Fibroblast of mammary gland (primary cell): ENCODE measurements at regions not wholly inside any gene's neighbourhood (a gene's known extent, or its start where the extent isn't known, plus 50 kb on each side); places are given as distances from the start of the nearest gene placed in this dataset.
"Not testable (repeated sequence)": the region's sequence is repeated elsewhere in the genome, so short reads cannot be mapped to it uniquely, and the experiment has no call there.

Experiments
- DNase-seq: peaks from one replicate; pipeline ENCODE4 v3.0.0-alpha.2; 2010; ENCODE audit warnings: low read depth
- H3K4me3 ChIP-seq: 2 replicates; pipeline ENCODE4 v1.5.1; 2011; ENCODE audit warnings: low read depth, mild to moderate bottlenecking, low read length, moderate library complexity; ENCODE audit not compliant: control insufficient read depth
- CTCF ChIP-seq: conservative IDR thresholded peaks from 2 replicates; pipeline ENCODE4 v1.5.1; 2011; ENCODE audit warnings: low read depth, low read length, inconsistent platforms; ENCODE audit not compliant: control insufficient read depth, insufficient read depth

GRCh38 chr5:144048259-144048856, 122.1 kb downstream of the YIPF5 start:
- no peak for DNase-seq
- H3K4me3 ChIP-seq, result no peak overlapping the region
- TF ChIP-seq CTCF, result no peak

DNA sequence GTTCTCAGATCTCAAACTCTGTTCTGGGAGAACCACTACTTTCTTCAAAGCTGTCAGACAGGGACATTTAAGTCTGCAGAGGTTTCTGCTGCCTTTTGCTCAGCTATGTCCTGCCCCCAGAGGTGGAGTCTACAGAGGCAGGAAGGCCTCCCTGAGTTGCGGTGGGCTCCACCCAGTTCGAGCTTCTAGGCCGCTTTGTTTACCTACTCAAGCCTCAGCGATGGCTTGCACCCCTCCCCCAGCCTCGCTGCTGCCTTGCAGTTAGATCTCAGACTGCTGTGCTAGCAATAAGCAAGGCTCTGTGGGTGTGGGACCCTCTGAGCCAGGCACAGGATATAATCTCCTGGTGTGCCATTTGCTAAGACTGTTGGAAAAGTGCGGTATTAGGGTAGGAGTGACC, 115.1 kb downstream of the YIPF5 start:
- H3K4me3 ChIP-seq, DNase-seq: not testable (repeated sequence)

DNA sequence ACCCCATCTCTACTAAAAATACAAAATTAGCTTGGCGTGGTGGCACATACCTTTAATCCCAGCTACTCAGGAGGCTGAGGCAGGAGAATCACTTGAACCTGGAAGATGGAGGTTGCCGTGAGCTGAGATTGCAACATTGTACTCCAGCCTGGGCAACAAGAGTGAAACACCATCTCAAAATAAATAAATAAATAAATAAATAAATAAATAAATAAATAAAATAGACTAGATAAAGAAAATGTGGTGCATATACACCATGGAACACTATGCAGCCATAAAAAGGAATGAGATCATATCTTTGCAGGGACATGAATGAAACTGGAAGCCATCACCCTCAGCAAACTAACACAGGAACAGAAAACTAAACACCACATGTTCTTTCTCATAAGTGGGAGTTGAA, 110.4 kb downstream of the YIPF5 start:
- H3K4me3 ChIP-seq, DNase-seq: not testable (repeated sequence)

DNA sequence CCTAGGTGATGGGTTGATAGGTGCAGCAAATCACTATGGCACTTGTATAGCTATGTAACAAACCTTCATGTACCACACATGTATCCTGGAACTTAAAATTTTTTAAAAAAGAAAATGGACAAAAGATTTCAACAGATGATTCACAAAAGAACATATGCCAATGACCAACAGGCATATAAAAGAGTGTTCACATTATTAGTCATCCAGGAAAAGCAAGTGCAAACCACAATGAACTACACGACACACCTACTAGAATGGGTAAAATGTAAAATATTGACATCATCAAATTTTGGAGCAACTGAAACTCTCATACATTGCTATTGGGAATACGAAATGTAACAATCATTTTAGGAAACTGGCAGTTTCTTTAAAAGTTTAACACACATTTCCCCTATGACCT, 109.9 kb downstream of the YIPF5 start:
- no peak overlapping the region for H3K4me3 ChIP-seq
- DNase-seq, result peak; percentile 70

GRCh38 chr5:144065786-144066185, 104.7 kb downstream of the YIPF5 start:
- DNase-seq, result no peak
- TF ChIP-seq CTCF, result no peak
- H3K4me3 ChIP-seq, result no peak overlapping the region

More for the DNA sequence above, 109.9 kb downstream of the YIPF5 start:
- no peak for TF ChIP-seq CTCF

DNA sequence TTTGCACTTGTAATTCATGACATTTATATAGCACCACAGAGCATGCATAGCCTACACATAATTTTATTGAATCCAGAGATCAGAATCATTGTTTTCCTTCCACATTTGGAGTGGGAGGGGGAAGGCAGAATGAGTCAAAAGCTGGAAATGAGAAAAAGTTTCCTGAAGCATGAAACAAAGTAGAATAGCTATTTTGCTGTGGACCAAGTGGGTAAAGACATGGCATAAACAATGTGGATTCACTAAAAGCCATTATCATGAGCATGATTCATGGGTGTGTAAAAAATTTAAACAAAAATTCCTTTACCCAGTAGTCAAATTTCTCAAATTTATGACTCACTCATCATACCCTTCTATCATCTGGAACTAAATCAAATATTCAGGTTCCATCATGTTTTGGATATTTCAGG, 97.9 kb downstream of the YIPF5 start:
- DNase-seq, result peak; percentile 76
- TF ChIP-seq CTCF, result no peak
- H3K4me3 ChIP-seq, result no peak overlapping the region

DNA sequence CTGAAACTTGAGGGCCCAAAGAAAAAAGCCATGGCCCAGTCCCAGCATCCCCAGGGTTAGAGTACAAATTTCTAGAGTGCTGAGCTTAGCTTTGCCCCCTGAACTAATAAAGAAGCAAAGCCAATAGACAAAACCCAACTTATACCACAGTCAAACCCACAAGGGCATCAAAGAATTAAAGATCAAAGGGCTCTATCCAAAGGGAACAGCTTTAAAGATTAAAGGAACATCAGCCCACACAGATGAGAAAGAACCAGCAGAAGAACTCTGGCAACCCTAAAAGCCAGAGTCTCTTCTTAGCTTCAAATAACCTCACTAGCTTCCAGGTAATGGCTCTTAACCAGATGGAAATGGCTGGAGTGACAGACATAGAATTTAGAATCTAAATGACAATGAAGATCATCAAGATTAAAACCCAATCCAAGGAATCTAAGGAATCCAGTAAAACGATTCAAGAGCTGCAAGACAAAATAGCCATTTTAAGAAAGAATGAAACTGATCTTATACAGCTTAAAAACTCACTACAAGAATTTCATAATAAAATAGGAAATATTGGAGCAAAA, 93.9 kb downstream of the YIPF5 start:
- no peak overlapping the region for H3K4me3 ChIP-seq
- no peak for DNase-seq
- no peak for TF ChIP-seq CTCF

DNA sequence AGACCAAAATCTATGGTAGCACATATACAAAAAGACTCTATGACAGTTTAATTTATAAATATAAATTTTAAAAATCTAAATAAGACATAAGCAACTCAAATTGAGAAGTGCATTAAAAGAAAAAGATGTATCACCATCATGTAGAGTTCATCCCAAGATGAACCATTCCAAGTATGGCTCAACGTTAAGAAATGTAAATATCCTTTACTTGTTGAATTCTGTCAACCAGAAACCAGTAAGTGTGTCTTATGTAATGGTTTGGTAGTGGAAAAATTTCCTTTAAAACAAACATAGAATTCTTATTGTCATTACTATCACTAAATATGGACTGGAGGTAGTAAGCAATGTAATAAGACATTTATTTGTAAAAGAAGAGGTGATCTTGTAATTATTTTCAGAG, 87.3 kb downstream of the YIPF5 start:
- TF ChIP-seq CTCF, result no peak
- no peak overlapping the region for H3K4me3 ChIP-seq
- no peak for DNase-seq
